KMS-11 (cell line): ENCODE measurements at regions not wholly inside any gene's neighbourhood (a gene's known extent, or its start where the extent isn't known, plus 50 kb on each side); places are given as distances from the start of the nearest gene placed in this dataset.

ENCODE experiments used
- H2AFZ ChIP-seq: fragments of 200-600 bp; sonication (generic); 2 replicates; pipeline ENCODE4 v1.6.1; 2016; ENCODE audit warnings: antibody characterized with exemption, mixed run types, low read depth
- H3K27ac ChIP-seq: fragments of 200-600 bp; sonication (generic); 2 replicates; pipeline ENCODE4 v1.6.1; 2016; ENCODE audit warnings: mild to moderate bottlenecking, mixed run types
- H3K27me3 ChIP-seq: fragments of 200-600 bp; sonication (generic); 2 replicates; pipeline ENCODE4 v1.6.1; 2017; ENCODE audit warnings: mild to moderate bottlenecking, low read depth, mixed run types, moderate library complexity; ENCODE audit not compliant: insufficient read depth
- H3K36me3 ChIP-seq: fragments of 200-600 bp; sonication (generic); 2 replicates; pipeline ENCODE4 v1.6.1; 2017; ENCODE audit warnings: mild to moderate bottlenecking, mixed run types; ENCODE audit not compliant: insufficient read depth
- H3K4me1 ChIP-seq: fragments of 200-600 bp; sonication (generic); 2 replicates; pipeline ENCODE4 v1.6.1; 2016; ENCODE audit warnings: mild to moderate bottlenecking, low read depth, mixed run types; ENCODE audit not compliant: poor library complexity, severe bottlenecking
- H3K4me2 ChIP-seq: fragments of 200-600 bp; sonication (generic); 2 replicates; pipeline ENCODE4 v1.7.0; 2016; ENCODE audit warnings: mild to moderate bottlenecking, mixed run types
- H3K4me3 ChIP-seq: fragments of 200-600 bp; sonication (generic); IDR thresholded peaks from 2 replicates; pipeline ENCODE4 v1.6.1; 2017; ENCODE audit warnings: low read depth, low read length, mixed read lengths; ENCODE audit not compliant: insufficient read depth
- H3K79me2 ChIP-seq: fragments of 200-600 bp; sonication (generic); 2 replicates; pipeline ENCODE4 v1.6.1; 2016; ENCODE audit warnings: low read depth, mixed run types; ENCODE audit not compliant: insufficient read depth
- H3K9ac ChIP-seq: fragments of 200-600 bp; sonication (generic); 2 replicates; pipeline ENCODE4 v1.6.1; 2016; ENCODE audit warnings: mild to moderate bottlenecking, mixed run types
- H4K20me1 ChIP-seq: fragments of 200-600 bp; sonication (generic); 2 replicates; pipeline ENCODE4 v1.6.1; 2016; ENCODE audit warnings: mild to moderate bottlenecking, mixed run types; ENCODE audit not compliant: insufficient read depth
- TF ChIP-seq, protein P1 (sequence below): fragments of 200-600 bp; sonication (generic); conservative IDR thresholded peaks from 2 replicates; pipeline ENCODE4 v1.6.1; 2017; ENCODE audit warnings: low read depth, mild to moderate bottlenecking, antibody characterized with exemption, low read length, moderate library complexity, mixed read lengths

DNA sequence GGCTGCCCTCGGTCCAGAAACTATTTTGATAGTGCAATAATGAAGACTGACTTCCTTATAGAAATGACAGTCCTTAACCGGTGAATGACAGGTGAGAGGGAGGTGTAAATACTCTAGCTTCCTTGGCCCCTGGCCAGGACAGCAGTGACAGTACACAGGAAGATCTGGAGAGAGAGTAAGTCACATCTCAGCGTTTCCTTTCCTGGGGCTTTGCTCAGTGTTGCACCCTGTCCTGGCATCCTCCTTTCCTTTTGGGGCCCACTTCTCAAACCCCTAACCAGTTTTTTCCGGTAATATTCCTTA lies 336.9 kb downstream of the CD83 start:
- H3K4me3 ChIP-seq: no peak overlapping the region

DNA sequence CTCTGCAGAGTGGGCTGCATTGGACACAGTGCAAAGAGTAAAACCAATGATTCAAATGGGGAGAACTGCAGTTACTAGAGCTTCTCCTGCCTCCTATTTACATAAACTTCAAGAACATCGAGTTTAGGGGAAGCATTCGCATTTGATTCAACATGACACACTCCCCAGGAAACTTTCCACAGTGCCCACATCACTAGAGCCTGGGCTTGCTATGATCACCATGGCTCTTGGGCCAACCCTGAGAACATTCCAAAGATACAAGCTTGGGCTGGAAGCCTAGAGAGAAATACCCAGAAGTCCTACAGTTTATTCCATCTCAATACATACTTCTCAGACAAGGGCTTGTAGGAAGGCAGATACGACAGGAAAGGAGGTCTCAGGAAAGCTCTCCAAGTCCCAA lies 337.9 kb downstream of the CD83 start:
- Histone ChIP-seq H3K27me3 (no peaks in the 10 kb centered on the region), H4K20me1 (no peaks in the 10 kb centered on the region), H3K4me1 (no peaks in the 10 kb centered on the region), H3K9ac (no peak overlapping the region), H3K4me2 (no peak overlapping the region), H3K79me2 (no peaks in the 10 kb centered on the region), H2AFZ (no peak overlapping the region), H3K36me3 (no peaks in the 10 kb centered on the region), H3K27ac (no peak overlapping the region), H3K4me3 (no peak overlapping the region)
- TF ChIP-seq, protein P1, sequence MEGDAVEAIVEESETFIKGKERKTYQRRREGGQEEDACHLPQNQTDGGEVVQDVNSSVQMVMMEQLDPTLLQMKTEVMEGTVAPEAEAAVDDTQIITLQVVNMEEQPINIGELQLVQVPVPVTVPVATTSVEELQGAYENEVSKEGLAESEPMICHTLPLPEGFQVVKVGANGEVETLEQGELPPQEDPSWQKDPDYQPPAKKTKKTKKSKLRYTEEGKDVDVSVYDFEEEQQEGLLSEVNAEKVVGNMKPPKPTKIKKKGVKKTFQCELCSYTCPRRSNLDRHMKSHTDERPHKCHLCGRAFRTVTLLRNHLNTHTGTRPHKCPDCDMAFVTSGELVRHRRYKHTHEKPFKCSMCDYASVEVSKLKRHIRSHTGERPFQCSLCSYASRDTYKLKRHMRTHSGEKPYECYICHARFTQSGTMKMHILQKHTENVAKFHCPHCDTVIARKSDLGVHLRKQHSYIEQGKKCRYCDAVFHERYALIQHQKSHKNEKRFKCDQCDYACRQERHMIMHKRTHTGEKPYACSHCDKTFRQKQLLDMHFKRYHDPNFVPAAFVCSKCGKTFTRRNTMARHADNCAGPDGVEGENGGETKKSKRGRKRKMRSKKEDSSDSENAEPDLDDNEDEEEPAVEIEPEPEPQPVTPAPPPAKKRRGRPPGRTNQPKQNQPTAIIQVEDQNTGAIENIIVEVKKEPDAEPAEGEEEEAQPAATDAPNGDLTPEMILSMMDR: no peak

More for the DNA sequence above, 336.9 kb downstream of the CD83 start:
- Histone ChIP-seq H3K36me3 (no peaks in the 10 kb centered on the region), H2AFZ (no peak overlapping the region), H3K79me2 (no peaks in the 10 kb centered on the region), H3K4me1 (no peaks in the 10 kb centered on the region), H3K27ac (no peak overlapping the region), H3K27me3 (no peaks in the 10 kb centered on the region), H3K9ac (no peak overlapping the region), H3K4me2 (no peak overlapping the region), H4K20me1 (no peaks in the 10 kb centered on the region)
- TF ChIP-seq, protein P1: no peak

DNA sequence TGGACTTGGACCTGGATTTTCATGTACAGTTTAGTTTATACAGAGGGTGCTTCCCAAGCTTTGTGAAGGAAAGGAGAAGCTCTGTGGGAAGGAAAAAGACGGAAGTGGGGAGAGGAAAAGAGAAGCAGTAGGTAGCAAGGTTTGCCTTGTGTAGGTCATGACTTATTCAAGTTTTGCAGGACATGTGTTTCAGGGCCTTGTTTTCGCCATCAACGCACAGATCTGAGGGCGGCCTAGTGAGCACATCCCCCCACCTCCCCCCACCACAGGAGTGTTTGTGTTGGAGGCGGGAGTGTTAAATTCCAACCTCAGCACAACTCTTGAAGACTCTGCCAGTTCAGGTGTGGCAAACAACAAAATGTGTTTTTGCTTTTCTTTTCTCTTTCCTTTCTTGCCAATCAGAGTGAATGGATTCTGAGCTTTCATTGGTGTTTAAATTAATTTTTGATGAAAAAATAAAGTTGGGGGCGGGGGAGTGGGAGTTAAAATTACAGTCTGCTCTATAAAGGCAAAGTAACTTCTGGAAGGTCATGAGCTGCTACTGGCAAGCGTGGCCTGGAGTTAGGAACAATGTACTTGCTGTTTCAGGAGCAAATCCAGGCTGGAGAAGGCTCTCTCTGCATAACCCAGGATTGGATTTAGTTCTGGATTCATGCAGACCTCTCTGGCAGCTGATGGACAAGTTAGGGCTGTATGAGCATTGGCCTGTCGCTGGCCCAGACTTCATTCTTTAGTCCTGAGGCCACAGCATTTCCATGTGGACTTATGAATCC lies 338.5 kb downstream of the CD83 start:
- no peaks in the 10 kb centered on the region for H3K79me2 ChIP-seq
- no peak overlapping the region for H3K9ac ChIP-seq
- no peak overlapping the region for H3K4me2 ChIP-seq
- no peak overlapping the region for H3K27ac ChIP-seq
- no peak overlapping the region for H3K4me3 ChIP-seq
- H4K20me1 ChIP-seq: no peaks in the 10 kb centered on the region
- H3K36me3 ChIP-seq: no peaks in the 10 kb centered on the region
- no peak overlapping the region for H2AFZ ChIP-seq
- H3K27me3 ChIP-seq: no peaks in the 10 kb centered on the region
- H3K4me1 ChIP-seq: no peaks in the 10 kb centered on the region
- TF ChIP-seq, protein P1: no peak

DNA sequence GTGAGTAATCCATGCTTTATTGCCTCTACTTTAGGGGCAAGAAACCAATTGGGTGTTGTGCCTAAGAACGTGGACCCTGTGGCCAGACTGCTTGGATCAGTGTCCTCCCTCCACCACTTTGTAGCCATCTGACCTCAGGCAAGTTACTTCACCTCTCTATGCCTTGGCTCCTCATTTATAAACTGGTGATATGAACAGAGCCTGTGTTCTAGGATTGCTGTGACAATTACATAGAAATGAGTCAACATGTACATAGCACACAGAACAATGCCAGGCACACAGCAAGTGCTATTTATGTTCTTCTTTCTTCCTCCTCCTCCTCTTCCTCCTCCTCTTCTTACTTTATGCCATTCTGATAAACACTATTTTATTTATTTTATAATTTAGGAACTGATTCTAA lies 339.4 kb downstream of the CD83 start:
- no peaks in the 10 kb centered on the region for H3K36me3 ChIP-seq
- no peak overlapping the region for H3K4me2 ChIP-seq
- TF ChIP-seq, protein P1: no peak
- H3K79me2 ChIP-seq: no peaks in the 10 kb centered on the region
- H4K20me1 ChIP-seq: no peaks in the 10 kb centered on the region
- no peak overlapping the region for H3K9ac ChIP-seq
- no peak overlapping the region for H3K4me3 ChIP-seq
- no peaks in the 10 kb centered on the region for H3K27me3 ChIP-seq
- H3K27ac ChIP-seq: no peak overlapping the region
- no peak overlapping the region for H2AFZ ChIP-seq
- no peaks in the 10 kb centered on the region for H3K4me1 ChIP-seq
